ENCODE measurements at regions not wholly inside any gene's neighbourhood (a gene's known extent, or its start where the extent isn't known, plus 50 kb on each side); places are given as distances from the start of the nearest gene placed in this dataset.

GRCh38 chr5:7000310-7000709 is 287.1 kb downstream of the TENT4A start:
- TF ChIP-seq CTCF (IDR thresholded peaks at IDR 0.05; ENCODE audit: control insufficient read depth, insufficient read depth, low read depth, low read length, missing control alignments), result no peak
- H3K4me3 ChIP-seq (ENCODE audit: control insufficient read depth, low read depth, low read length), result no peak overlapping the region

GRCh38 chr5:7010591-7010990 is 297.4 kb downstream of the TENT4A start:
- no peak for TF ChIP-seq CTCF (IDR thresholded peaks at IDR 0.05; ENCODE audit: control insufficient read depth, insufficient read depth, low read depth, low read length, missing control alignments)
- H3K4me3 ChIP-seq (ENCODE audit: control insufficient read depth, low read depth, low read length), result no peak overlapping the region
- no peak for DNase-seq (ENCODE audit: low read depth)

More at GRCh38 chr5:7000310-7000709, 287.1 kb downstream of the TENT4A start:
- DNase-seq (ENCODE audit: low read depth), result no peak

GRCh38 chr5:7012057-7012456 is 298.8 kb downstream of the TENT4A start:
- no peak for TF ChIP-seq CTCF (IDR thresholded peaks at IDR 0.05; ENCODE audit: control insufficient read depth, insufficient read depth, low read depth, low read length, missing control alignments)
- no peak overlapping the region for H3K4me3 ChIP-seq (ENCODE audit: control insufficient read depth, low read depth, low read length)
- no peak for DNase-seq (ENCODE audit: low read depth)

GRCh38 chr5:7014611-7015010 is 301.4 kb downstream of the TENT4A start:
- no peak overlapping the region for H3K4me3 ChIP-seq (ENCODE audit: control insufficient read depth, low read depth, low read length)
- DNase-seq (ENCODE audit: low read depth), result no peak
- no peak for TF ChIP-seq CTCF (IDR thresholded peaks at IDR 0.05; ENCODE audit: control insufficient read depth, insufficient read depth, low read depth, low read length, missing control alignments)

- TF ChIP-seq CTCF (IDR thresholded peaks at IDR 0.05; ENCODE audit: control insufficient read depth, insufficient read depth, low read depth, low read length, missing control alignments), result no peak
- no peak overlapping the region for H3K4me3 ChIP-seq (ENCODE audit: control insufficient read depth, low read depth, low read length)
- DNase-seq (ENCODE audit: low read depth), result no peak
Measured at GRCh38 chr5:7015586-7016256, 302.5 kb downstream of the TENT4A start.

GRCh38 chr5:7016999-7017747 is 303.9 kb downstream of the TENT4A start:
- DNase-seq (ENCODE audit: low read depth), result no peak
- no peak overlapping the region for H3K4me3 ChIP-seq (ENCODE audit: control insufficient read depth, low read depth, low read length)
- TF ChIP-seq CTCF (IDR thresholded peaks at IDR 0.05; ENCODE audit: control insufficient read depth, insufficient read depth, low read depth, low read length, missing control alignments), result no peak

Measured in AG09309 (cell line).